ENCODE measurements at regions not wholly inside any gene's neighbourhood (a gene's known extent, or its start where the extent isn't known, plus 50 kb on each side); places are given as distances from the start of the nearest gene placed in this dataset.

- H2BK20ac ChIP-seq (ENCODE audit: low read depth, low read length) = peak overlapping the region; percentile 25; the same call in 1 of the 2 replicates
- H3K56ac ChIP-seq (ENCODE audit: extremely low read depth, insufficient read depth, low read length) = no peak overlapping the region
- no peak overlapping the region for H3K9ac ChIP-seq (ENCODE audit: low read depth, low read length)
- no peak overlapping the region for H3K23ac ChIP-seq (ENCODE audit: low read depth, low read length)
- TF ChIP-seq BHLHE40 (IDR thresholded peaks at IDR 0.05; ENCODE audit: low read depth, low read length) = no peak
- no peak for TF ChIP-seq CTCF (conservative IDR thresholded peaks at IDR 0.05; ENCODE audit: low read depth, low read length)
- no peak for TF ChIP-seq NFE2L2 (IDR thresholded peaks at IDR 0.05; ENCODE audit: low read depth, low read length)
- TF ChIP-seq RAD21 (IDR thresholded peaks at IDR 0.05; ENCODE audit: low read length) = no peak
- no peak for TF ChIP-seq MXI1 (IDR thresholded peaks at IDR 0.05; ENCODE audit: borderline replicate concordance, low read depth, low read length)
- no peak for TF ChIP-seq RFX5 (IDR thresholded peaks at IDR 0.05; ENCODE audit: low read depth, low read length)
- H3K9me3 ChIP-seq (ENCODE audit: control insufficient read depth, insufficient read depth, low read length) = no peaks in the 10 kb centered on the region
- no peaks in the 10 kb centered on the region for H3K79me1 ChIP-seq (ENCODE audit: low read depth in 1 of 2, low read length in 2 of 2)
- no peak overlapping the region for H3K4me2 ChIP-seq (ENCODE audit: low read depth, low read length)
- ATAC-seq (ENCODE audit: low read depth) = no peak
- peak overlapping the region; percentile 17; the same call in 1 of the 2 replicates for H2BK120ac ChIP-seq (ENCODE audit: low read depth, low read length)
- CTCF ChIA-PET = interaction anchor here (0.7 kb wide), 1 partner anchor 154 kb away, joined by 3 read pairs; no protein-coding TSS in a partner anchor
- no peak overlapping the region for H2AFZ ChIP-seq (replicated peaks; ENCODE audit: low read length, poor library complexity)
- H3K14ac ChIP-seq (replicated peaks; ENCODE audit: low read depth, low read length) = no peak overlapping the region
- no peak overlapping the region for H2BK5ac ChIP-seq (ENCODE audit: low read depth, low read length, poor library complexity, severe bottlenecking)
- no peak overlapping the region for H3K27ac ChIP-seq (ENCODE audit: insufficient read depth, low read length)
- no peak overlapping the region for H3K4me3 ChIP-seq (ENCODE audit: insufficient read depth, low read depth, low read length)
- no peaks in the 10 kb centered on the region for H3K36me3 ChIP-seq (ENCODE audit: control insufficient read depth, insufficient read depth, low read length)
- H2AK5ac ChIP-seq (ENCODE audit: low read depth, low read length) = no peak overlapping the region
- dilution Hi-C loops (cut with HindIII; ENCODE audit: low sequenced_read_pairs, unreplicated experiment) = no loop called here
- WGBS, 2 experiments (ENCODE audit: extremely low coverage in 2 of 2, insufficient read length in 1 of 2) = 93% methylated on average over 3 of the region's 6 CpGs; no CpG with 5 or more reads in 1 of the 2 experiments
- H4K91ac ChIP-seq (ENCODE audit: insufficient read depth, low read depth, low read length) = no peak overlapping the region
- no peak overlapping the region; the same call in 1 of the 2 replicates for H3K4ac ChIP-seq (ENCODE audit: low read depth, low read length)
- no peak overlapping the region for H2BK15ac ChIP-seq (ENCODE audit: low read depth, low read length)
- in situ Hi-C loops (cut with MboI; ENCODE audit: low sequenced_read_pairs) = no loop called here
- H2AK9ac ChIP-seq (replicated peaks; ENCODE audit: low read depth, low read length, poor library complexity) = no peak overlapping the region
- no peaks in the 10 kb centered on the region for H4K20me1 ChIP-seq (ENCODE audit: insufficient read depth, low read length)
- H3K4me1 ChIP-seq (ENCODE audit: control insufficient read depth, insufficient read depth, low read length) = peaks cover 2% of the 10 kb centered on the region; the same call in 1 of the 2 replicates
- BruUV-seq (replicated peaks) = no TSS peak
- peaks cover 2% of the 10 kb centered on the region; the same call in 1 of the 2 replicates for H3K27me3 ChIP-seq (ENCODE audit: control insufficient read depth, insufficient read depth, low read length)
- POLR2A ChIA-PET (ENCODE audit: unreplicated experiment) = no interaction called here
- intact Hi-C loops (cut with micrococcal nuclease) = no loop called here
- H3K9me1 ChIP-seq (ENCODE audit: insufficient read depth, low read length) = peaks cover 4% of the 10 kb centered on the region; the same call in 1 of the 2 replicates
- no peak overlapping the region for H4K8ac ChIP-seq (ENCODE audit: low read depth in 2 of 2, low read length in 2 of 2)
- H3K18ac ChIP-seq (ENCODE audit: low read depth, low read length) = no peak overlapping the region
- DNase-seq = no peak
- no peak overlapping the region for H4K5ac ChIP-seq (ENCODE audit: low read depth, low read length)
These were observed 126.5 kb upstream of the JAG1 start for GRCh38 chr20:10800288-10800687.
